HEK293 (cell line): ENCODE measurements at regions not wholly inside any gene's neighbourhood (a gene's known extent, or its start where the extent isn't known, plus 50 kb on each side); places are given as distances from the start of the nearest gene placed in this dataset.

Source experiments
- ATF2 ChIP-seq: fragments of 450-650 bp; formaldehyde crosslinking; IDR thresholded peaks from 2 replicates; pipeline ENCODE4 v1.5.1; 2016; ENCODE audit warnings: missing biosample characterization, missing genetic modification characterization, low read depth
- HOXA7 ChIP-seq: sonication (generic); formaldehyde crosslinking; IDR thresholded peaks from 2 replicates; pipeline ENCODE4 v1.8.1; 2022; ENCODE audit warnings: missing genetic modification reagents, borderline replicate concordance
- ZNF121 ChIP-seq: fragments of 450-650 bp; formaldehyde crosslinking; IDR thresholded peaks from 2 replicates; pipeline ENCODE4 v1.5.1; 2016; ENCODE audit warnings: missing biosample characterization, missing genetic modification characterization
- ZNF19 ChIP-seq: fragments of 450-650 bp; formaldehyde crosslinking; IDR thresholded peaks from 2 replicates; pipeline ENCODE4; 2016; ENCODE audit warnings: missing biosample characterization, missing genetic modification characterization, low read depth
- ZNF23 ChIP-seq: fragments of 450-650 bp; formaldehyde crosslinking; IDR thresholded peaks from 2 replicates; pipeline ENCODE4 v1.5.1; 2016; ENCODE audit warnings: missing biosample characterization, missing genetic modification characterization, borderline replicate concordance
- ZNF311 ChIP-seq: fragments of 450-650 bp; formaldehyde crosslinking; IDR thresholded peaks from 2 replicates; pipeline ENCODE4 v1.5.1; 2017; ENCODE audit warnings: missing biosample characterization, missing genetic modification characterization, borderline replicate concordance
- ZNF501 ChIP-seq: fragments of 450-650 bp; formaldehyde crosslinking; IDR thresholded peaks from 2 replicates; pipeline ENCODE4 v1.5.1; 2016; ENCODE audit warnings: missing biosample characterization, missing genetic modification characterization
- ZNF510 ChIP-seq: fragments of 450-650 bp; formaldehyde crosslinking; IDR thresholded peaks from 2 replicates; pipeline ENCODE4 v1.5.1; 2018; ENCODE audit warnings: mild to moderate bottlenecking, missing genetic modification characterization, missing biosample characterization; ENCODE audit not compliant: insufficient replicate concordance
- ZNF626 ChIP-seq: fragments of 450-650 bp; sonication (Bioruptor Pico); formaldehyde crosslinking; IDR thresholded peaks from 2 replicates; pipeline ENCODE4 v1.5.1; 2018; ENCODE audit warnings: missing biosample characterization, missing genetic modification characterization, inconsistent platforms
- TF ChIP-seq, protein P1 (sequence below): fragments of 450-650 bp; formaldehyde crosslinking; IDR thresholded peaks from 2 replicates; pipeline ENCODE4 v1.5.1; 2016; ENCODE audit warnings: missing biosample characterization, missing genetic modification characterization
- TF ChIP-seq, protein P2 (sequence below): fragments of 450-650 bp; formaldehyde crosslinking; IDR thresholded peaks from 2 replicates; pipeline ENCODE4 v1.5.1; 2016; ENCODE audit warnings: missing biosample characterization, missing genetic modification characterization, low read depth

GRCh38 chr5:125501396-125501795, 755.0 kb upstream of the ZNF608 start:
- TF ChIP-seq, protein P1, sequence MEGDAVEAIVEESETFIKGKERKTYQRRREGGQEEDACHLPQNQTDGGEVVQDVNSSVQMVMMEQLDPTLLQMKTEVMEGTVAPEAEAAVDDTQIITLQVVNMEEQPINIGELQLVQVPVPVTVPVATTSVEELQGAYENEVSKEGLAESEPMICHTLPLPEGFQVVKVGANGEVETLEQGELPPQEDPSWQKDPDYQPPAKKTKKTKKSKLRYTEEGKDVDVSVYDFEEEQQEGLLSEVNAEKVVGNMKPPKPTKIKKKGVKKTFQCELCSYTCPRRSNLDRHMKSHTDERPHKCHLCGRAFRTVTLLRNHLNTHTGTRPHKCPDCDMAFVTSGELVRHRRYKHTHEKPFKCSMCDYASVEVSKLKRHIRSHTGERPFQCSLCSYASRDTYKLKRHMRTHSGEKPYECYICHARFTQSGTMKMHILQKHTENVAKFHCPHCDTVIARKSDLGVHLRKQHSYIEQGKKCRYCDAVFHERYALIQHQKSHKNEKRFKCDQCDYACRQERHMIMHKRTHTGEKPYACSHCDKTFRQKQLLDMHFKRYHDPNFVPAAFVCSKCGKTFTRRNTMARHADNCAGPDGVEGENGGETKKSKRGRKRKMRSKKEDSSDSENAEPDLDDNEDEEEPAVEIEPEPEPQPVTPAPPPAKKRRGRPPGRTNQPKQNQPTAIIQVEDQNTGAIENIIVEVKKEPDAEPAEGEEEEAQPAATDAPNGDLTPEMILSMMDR (tag by site-specific recombination): no peak
- TF ChIP-seq HOXA7: no peak
- no peak for TF ChIP-seq ZNF23
- TF ChIP-seq, protein P2, sequence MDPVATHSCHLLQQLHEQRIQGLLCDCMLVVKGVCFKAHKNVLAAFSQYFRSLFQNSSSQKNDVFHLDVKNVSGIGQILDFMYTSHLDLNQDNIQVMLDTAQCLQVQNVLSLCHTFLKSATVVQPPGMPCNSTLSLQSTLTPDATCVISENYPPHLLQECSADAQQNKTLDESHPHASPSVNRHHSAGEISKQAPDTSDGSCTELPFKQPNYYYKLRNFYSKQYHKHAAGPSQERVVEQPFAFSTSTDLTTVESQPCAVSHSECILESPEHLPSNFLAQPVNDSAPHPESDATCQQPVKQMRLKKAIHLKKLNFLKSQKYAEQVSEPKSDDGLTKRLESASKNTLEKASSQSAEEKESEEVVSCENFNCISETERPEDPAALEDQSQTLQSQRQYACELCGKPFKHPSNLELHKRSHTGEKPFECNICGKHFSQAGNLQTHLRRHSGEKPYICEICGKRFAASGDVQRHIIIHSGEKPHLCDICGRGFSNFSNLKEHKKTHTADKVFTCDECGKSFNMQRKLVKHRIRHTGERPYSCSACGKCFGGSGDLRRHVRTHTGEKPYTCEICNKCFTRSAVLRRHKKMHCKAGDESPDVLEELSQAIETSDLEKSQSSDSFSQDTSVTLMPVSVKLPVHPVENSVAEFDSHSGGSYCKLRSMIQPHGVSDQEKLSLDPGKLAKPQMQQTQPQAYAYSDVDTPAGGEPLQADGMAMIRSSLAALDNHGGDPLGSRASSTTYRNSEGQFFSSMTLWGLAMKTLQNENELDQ: no peak
- no peak for TF ChIP-seq ZNF626 (tag by site-specific recombination)
- TF ChIP-seq ZNF121 (tag by site-specific recombination): no peak
- no peak for TF ChIP-seq ZNF501 (tag by site-specific recombination)
- no peak for TF ChIP-seq ZNF510 (tag by site-specific recombination)
- TF ChIP-seq ZNF311 (tag by site-specific recombination): no peak
- no peak for TF ChIP-seq ZNF19 (tag by site-specific recombination)
- no peak for TF ChIP-seq ATF2 (tag by site-specific recombination)
